ENCODE measurements at regions not wholly inside any gene's neighbourhood (a gene's known extent, or its start where the extent isn't known, plus 50 kb on each side); places are given as distances from the start of the nearest gene placed in this dataset.

- H3K4me1 ChIP-seq (ENCODE audit: insufficient read depth, insufficient read length), result no peaks in the 10 kb centered on the region
- DNase-seq (ENCODE audit: low read depth, low spot score), result no peak
- no peak overlapping the region for H3K4me3 ChIP-seq (ENCODE audit: insufficient read length, low read depth)
- H3K27me3 ChIP-seq (ENCODE audit: insufficient read depth, insufficient read length), result no peaks in the 10 kb centered on the region
- H3K36me3 ChIP-seq (ENCODE audit: insufficient read depth, insufficient read length, low read length), result no peaks in the 10 kb centered on the region
- TF ChIP-seq ZNF274 (IDR thresholded peaks at IDR 0.05; ENCODE audit: low read depth, low read length) (no peak), YY1 (IDR thresholded peaks at IDR 0.05; ENCODE audit: insufficient read depth, insufficient read length) (no peak), SUZ12 (IDR thresholded peaks at IDR 0.05; ENCODE audit: extremely low read depth, insufficient read depth, insufficient read length) (no peak)
- no peaks in the 10 kb centered on the region for H3K9me3 ChIP-seq (ENCODE audit: insufficient read depth, low read length)
- H3K9ac ChIP-seq (ENCODE audit: insufficient read length, low read depth), result no peak overlapping the region
These were observed 209.7 kb downstream of the SPRY1 start for GRCh38 chr4:123606336-123606735.

GRCh38 chr4:123606946-123607542 lies 210.4 kb downstream of the SPRY1 start:
- Histone ChIP-seq H3K9me3 (ENCODE audit: insufficient read depth, low read length) (no peaks in the 10 kb centered on the region), H3K4me1 (ENCODE audit: insufficient read depth, insufficient read length) (no peaks in the 10 kb centered on the region), H3K27me3 (ENCODE audit: insufficient read depth, insufficient read length) (no peaks in the 10 kb centered on the region), H3K36me3 (ENCODE audit: insufficient read depth, insufficient read length, low read length) (no peaks in the 10 kb centered on the region), H3K9ac (ENCODE audit: insufficient read length, low read depth) (no peak overlapping the region), H3K4me3 (ENCODE audit: insufficient read length, low read depth) (no peak overlapping the region)
- DNase-seq (ENCODE audit: low read depth, low spot score), result no peak
- no peak for TF ChIP-seq YY1 (IDR thresholded peaks at IDR 0.05; ENCODE audit: insufficient read depth, insufficient read length)
- no peak for TF ChIP-seq ZNF274 (IDR thresholded peaks at IDR 0.05; ENCODE audit: low read depth, low read length)
- TF ChIP-seq SUZ12 (IDR thresholded peaks at IDR 0.05; ENCODE audit: extremely low read depth, insufficient read depth, insufficient read length), result no peak

GRCh38 chr4:123609829-123610228 lies 213.2 kb downstream of the SPRY1 start:
- Histone ChIP-seq H3K4me1 (ENCODE audit: insufficient read depth, insufficient read length) (no peaks in the 10 kb centered on the region), H3K9me3 (ENCODE audit: insufficient read depth, low read length) (no peaks in the 10 kb centered on the region), H3K36me3 (ENCODE audit: insufficient read depth, insufficient read length, low read length) (no peaks in the 10 kb centered on the region), H3K9ac (ENCODE audit: insufficient read length, low read depth) (no peak overlapping the region), H3K27me3 (ENCODE audit: insufficient read depth, insufficient read length) (no peaks in the 10 kb centered on the region), H3K4me3 (ENCODE audit: insufficient read length, low read depth) (no peak overlapping the region)
- no peak for DNase-seq (ENCODE audit: low read depth, low spot score)
- TF ChIP-seq ZNF274 (IDR thresholded peaks at IDR 0.05; ENCODE audit: low read depth, low read length), result no peak
- TF ChIP-seq YY1 (IDR thresholded peaks at IDR 0.05; ENCODE audit: insufficient read depth, insufficient read length), result no peak
- no peak for TF ChIP-seq SUZ12 (IDR thresholded peaks at IDR 0.05; ENCODE audit: extremely low read depth, insufficient read depth, insufficient read length)

GRCh38 chr4:123613586-123614344 lies 217.2 kb downstream of the SPRY1 start:
- DNase-seq (ENCODE audit: low read depth, low spot score), result no peak
- TF ChIP-seq ZNF274 (IDR thresholded peaks at IDR 0.05; ENCODE audit: low read depth, low read length) (no peak), SUZ12 (IDR thresholded peaks at IDR 0.05; ENCODE audit: extremely low read depth, insufficient read depth, insufficient read length) (no peak), YY1 (IDR thresholded peaks at IDR 0.05; ENCODE audit: insufficient read depth, insufficient read length) (no peak)
- Histone ChIP-seq H3K9ac (ENCODE audit: insufficient read length, low read depth) (no peak overlapping the region), H3K36me3 (ENCODE audit: insufficient read depth, insufficient read length, low read length) (no peaks in the 10 kb centered on the region), H3K9me3 (ENCODE audit: insufficient read depth, low read length) (no peaks in the 10 kb centered on the region), H3K4me3 (ENCODE audit: insufficient read length, low read depth) (no peak overlapping the region), H3K27me3 (ENCODE audit: insufficient read depth, insufficient read length) (no peaks in the 10 kb centered on the region), H3K4me1 (ENCODE audit: insufficient read depth, insufficient read length) (no peaks in the 10 kb centered on the region)

- Histone ChIP-seq H3K4me1 (ENCODE audit: insufficient read depth, insufficient read length) (no peaks in the 10 kb centered on the region), H3K9ac (ENCODE audit: insufficient read length, low read depth) (no peak overlapping the region), H3K27me3 (ENCODE audit: insufficient read depth, insufficient read length) (no peaks in the 10 kb centered on the region), H3K4me3 (ENCODE audit: insufficient read length, low read depth) (no peak overlapping the region), H3K36me3 (ENCODE audit: insufficient read depth, insufficient read length, low read length) (no peaks in the 10 kb centered on the region), H3K9me3 (ENCODE audit: insufficient read depth, low read length) (no peaks in the 10 kb centered on the region)
- no peak for TF ChIP-seq ZNF274 (IDR thresholded peaks at IDR 0.05; ENCODE audit: low read depth, low read length)
- no peak for TF ChIP-seq SUZ12 (IDR thresholded peaks at IDR 0.05; ENCODE audit: extremely low read depth, insufficient read depth, insufficient read length)
- TF ChIP-seq YY1 (IDR thresholded peaks at IDR 0.05; ENCODE audit: insufficient read depth, insufficient read length), result no peak
- no peak for DNase-seq (ENCODE audit: low read depth, low spot score)
These were observed 219.3 kb downstream of the SPRY1 start for GRCh38 chr4:123615901-123616300.

- Histone ChIP-seq H3K9me3 (ENCODE audit: insufficient read depth, low read length) (no peaks in the 10 kb centered on the region), H3K36me3 (ENCODE audit: insufficient read depth, insufficient read length, low read length) (no peaks in the 10 kb centered on the region), H3K4me3 (ENCODE audit: insufficient read length, low read depth) (no peak overlapping the region), H3K27me3 (ENCODE audit: insufficient read depth, insufficient read length) (no peaks in the 10 kb centered on the region), H3K4me1 (ENCODE audit: insufficient read depth, insufficient read length) (no peaks in the 10 kb centered on the region), H3K9ac (ENCODE audit: insufficient read length, low read depth) (no peak overlapping the region)
- peak; percentile 6 for DNase-seq (ENCODE audit: low read depth, low spot score)
- TF ChIP-seq SUZ12 (IDR thresholded peaks at IDR 0.05; ENCODE audit: extremely low read depth, insufficient read depth, insufficient read length) (no peak), YY1 (IDR thresholded peaks at IDR 0.05; ENCODE audit: insufficient read depth, insufficient read length) (no peak), ZNF274 (IDR thresholded peaks at IDR 0.05; ENCODE audit: low read depth, low read length) (no peak)
These were observed 220.4 kb downstream of the SPRY1 start for GRCh38 chr4:123616951-123617461.

- TF ChIP-seq YY1 (IDR thresholded peaks at IDR 0.05; ENCODE audit: insufficient read depth, insufficient read length) (no peak), SUZ12 (IDR thresholded peaks at IDR 0.05; ENCODE audit: extremely low read depth, insufficient read depth, insufficient read length) (no peak), ZNF274 (IDR thresholded peaks at IDR 0.05; ENCODE audit: low read depth, low read length) (no peak)
- Histone ChIP-seq H3K27me3 (ENCODE audit: insufficient read depth, insufficient read length) (no peaks in the 10 kb centered on the region), H3K4me3 (ENCODE audit: insufficient read length, low read depth) (no peak overlapping the region), H3K4me1 (ENCODE audit: insufficient read depth, insufficient read length) (no peaks in the 10 kb centered on the region), H3K9ac (ENCODE audit: insufficient read length, low read depth) (no peak overlapping the region), H3K36me3 (ENCODE audit: insufficient read depth, insufficient read length, low read length) (no peaks in the 10 kb centered on the region), H3K9me3 (ENCODE audit: insufficient read depth, low read length) (no peaks in the 10 kb centered on the region)
- no peak for DNase-seq (ENCODE audit: low read depth, low spot score)
These were observed 221.2 kb downstream of the SPRY1 start for GRCh38 chr4:123617791-123618190.

Measured in NT2/D1 (cell line).